ENCODE measurements at regions not wholly inside any gene's neighbourhood (a gene's known extent, or its start where the extent isn't known, plus 50 kb on each side); places are given as distances from the start of the nearest gene placed in this dataset.

DNA sequence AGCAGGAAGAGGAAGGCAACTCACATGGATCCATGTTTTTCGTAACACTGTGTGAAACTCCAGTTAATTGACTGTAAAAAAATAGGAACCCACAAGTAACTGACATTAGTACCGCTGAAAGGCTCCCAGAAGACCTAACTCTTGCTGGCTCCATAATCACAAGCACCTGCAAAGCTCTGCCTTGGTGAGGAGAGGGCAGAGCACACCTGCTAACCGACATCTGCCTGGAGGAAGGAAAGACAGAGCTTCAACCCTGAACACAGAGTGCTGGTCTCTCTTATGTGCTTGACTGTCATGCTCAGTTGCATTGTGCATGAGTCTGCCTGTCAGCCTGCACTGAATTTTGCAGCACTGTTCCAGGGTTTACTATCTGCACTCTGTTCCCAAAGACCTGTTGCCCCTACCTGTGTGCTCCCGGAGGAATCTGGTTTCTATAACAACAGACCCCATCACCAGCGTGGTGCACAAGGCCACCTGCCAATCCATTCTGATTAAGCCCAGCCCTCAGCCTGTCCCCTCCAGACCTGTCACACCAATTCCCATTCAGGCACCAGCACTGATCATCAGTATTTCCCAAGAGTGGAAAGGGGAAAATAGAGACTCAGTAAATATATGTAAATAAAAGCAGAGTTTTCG, 63.1 kb upstream of the ANKRD1 start:
- H3K4me3 ChIP-seq, result no peak overlapping the region
- intact Hi-C loops (cut with DNase I), result no loop called here
- H3K4me1 ChIP-seq, result peaks cover 13% of the 10 kb centered on the region
- DNase-seq (no peak), ATAC-seq (no peak)
- 62 to 68% methylated on average over 6 of the region's 6 CpGs for WGBS, 2 donors
- H3K36me3 ChIP-seq (replicated peaks in 1 of 2; ENCODE audit: insufficient read depth in 1 of 2, low read depth in 2 of 2), result no peaks in the 10 kb centered on the region
- no peaks in the 10 kb centered on the region for H3K27me3 ChIP-seq
- no peak overlapping the region for H3K27ac ChIP-seq
- H3K9me3 ChIP-seq, result no peaks in the 10 kb centered on the region
- TF ChIP-seq, protein P1, sequence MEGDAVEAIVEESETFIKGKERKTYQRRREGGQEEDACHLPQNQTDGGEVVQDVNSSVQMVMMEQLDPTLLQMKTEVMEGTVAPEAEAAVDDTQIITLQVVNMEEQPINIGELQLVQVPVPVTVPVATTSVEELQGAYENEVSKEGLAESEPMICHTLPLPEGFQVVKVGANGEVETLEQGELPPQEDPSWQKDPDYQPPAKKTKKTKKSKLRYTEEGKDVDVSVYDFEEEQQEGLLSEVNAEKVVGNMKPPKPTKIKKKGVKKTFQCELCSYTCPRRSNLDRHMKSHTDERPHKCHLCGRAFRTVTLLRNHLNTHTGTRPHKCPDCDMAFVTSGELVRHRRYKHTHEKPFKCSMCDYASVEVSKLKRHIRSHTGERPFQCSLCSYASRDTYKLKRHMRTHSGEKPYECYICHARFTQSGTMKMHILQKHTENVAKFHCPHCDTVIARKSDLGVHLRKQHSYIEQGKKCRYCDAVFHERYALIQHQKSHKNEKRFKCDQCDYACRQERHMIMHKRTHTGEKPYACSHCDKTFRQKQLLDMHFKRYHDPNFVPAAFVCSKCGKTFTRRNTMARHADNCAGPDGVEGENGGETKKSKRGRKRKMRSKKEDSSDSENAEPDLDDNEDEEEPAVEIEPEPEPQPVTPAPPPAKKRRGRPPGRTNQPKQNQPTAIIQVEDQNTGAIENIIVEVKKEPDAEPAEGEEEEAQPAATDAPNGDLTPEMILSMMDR (IDR thresholded peaks at IDR 0.05), result no peak
- no peak for TF ChIP-seq POLR2A (IDR thresholded peaks at IDR 0.05)

DNA sequence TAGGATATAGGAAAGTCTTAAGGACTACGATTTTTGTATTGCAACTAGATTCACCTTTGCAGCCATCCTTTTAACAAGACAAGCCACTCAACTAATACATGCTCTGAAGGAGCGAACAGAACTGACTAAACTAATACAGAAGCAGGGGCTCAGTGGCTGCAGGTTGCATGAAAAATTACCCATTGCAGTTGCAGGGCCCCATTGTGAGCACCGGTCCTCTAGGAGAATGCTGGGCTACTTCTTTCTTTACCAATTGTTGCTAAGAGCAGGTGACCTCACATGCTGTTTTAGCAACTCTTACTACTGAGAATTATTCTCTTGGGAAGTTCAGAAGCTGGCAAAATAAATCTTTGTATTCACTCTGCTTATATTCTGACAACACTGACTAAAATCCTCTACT, 64.0 kb upstream of the ANKRD1 start:
- Histone ChIP-seq H3K27ac (no peak overlapping the region), H3K4me1 (peaks cover 13% of the 10 kb centered on the region), H3K27me3 (no peaks in the 10 kb centered on the region), H3K9me3 (no peaks in the 10 kb centered on the region), H3K36me3 (replicated peaks in 1 of 2; ENCODE audit: insufficient read depth in 1 of 2, low read depth in 2 of 2) (no peaks in the 10 kb centered on the region), H3K4me3 (no peak overlapping the region)
- no peak for ATAC-seq
- no peak for DNase-seq
- 55 to 68% methylated on average over 3 of the region's 3 CpGs for WGBS, 2 donors
- TF ChIP-seq, protein P1 (IDR thresholded peaks at IDR 0.05), result no peak
- no peak for TF ChIP-seq POLR2A (IDR thresholded peaks at IDR 0.05)
- intact Hi-C loops (cut with DNase I), result no loop called here

DNA sequence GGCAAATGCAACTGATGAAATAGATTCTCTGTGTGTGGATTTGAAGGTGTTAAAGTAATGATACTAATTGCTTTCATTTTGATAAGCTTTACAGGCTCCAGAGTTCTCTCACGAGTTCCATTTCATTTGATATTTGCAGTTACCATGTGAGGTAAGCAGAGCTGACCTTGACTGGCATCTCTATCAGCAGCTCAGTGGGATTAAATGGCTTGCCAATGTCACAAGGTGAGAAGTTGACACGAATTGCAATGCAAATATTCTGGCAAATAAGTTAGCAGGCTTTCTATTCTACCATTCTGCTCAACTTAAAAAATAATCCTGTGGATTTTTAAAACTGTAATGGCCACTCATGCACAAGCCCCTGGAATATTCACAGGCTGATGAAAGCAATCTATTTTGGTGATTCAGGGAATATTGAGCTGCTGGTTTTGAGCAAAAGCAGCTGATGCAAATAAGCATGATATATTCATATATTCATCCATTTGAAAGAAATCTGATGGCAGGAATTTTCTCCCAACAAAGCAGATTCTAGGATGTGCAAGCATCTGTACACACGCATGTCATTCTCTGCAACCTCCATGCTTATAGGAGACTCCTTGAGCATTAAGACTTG, 64.5 kb upstream of the ANKRD1 start:
- no peak for TF ChIP-seq POLR2A (IDR thresholded peaks at IDR 0.05)
- TF ChIP-seq, protein P1 (IDR thresholded peaks at IDR 0.05), result no peak
- Histone ChIP-seq H3K27ac (no peak overlapping the region), H3K36me3 (replicated peaks in 1 of 2; ENCODE audit: insufficient read depth in 1 of 2, low read depth in 2 of 2) (no peaks in the 10 kb centered on the region), H3K9me3 (no peaks in the 10 kb centered on the region), H3K4me3 (no peak overlapping the region), H3K27me3 (no peaks in the 10 kb centered on the region), H3K4me1 (peaks cover 13% of the 10 kb centered on the region)
- intact Hi-C loops (cut with DNase I), result no loop called here
- 29 to 34% methylated on average over 3 of the region's 3 CpGs for WGBS, 2 donors
- peak in 2 of 4 donors; percentile 16 to 31 for DNase-seq
- no peak for ATAC-seq

DNA sequence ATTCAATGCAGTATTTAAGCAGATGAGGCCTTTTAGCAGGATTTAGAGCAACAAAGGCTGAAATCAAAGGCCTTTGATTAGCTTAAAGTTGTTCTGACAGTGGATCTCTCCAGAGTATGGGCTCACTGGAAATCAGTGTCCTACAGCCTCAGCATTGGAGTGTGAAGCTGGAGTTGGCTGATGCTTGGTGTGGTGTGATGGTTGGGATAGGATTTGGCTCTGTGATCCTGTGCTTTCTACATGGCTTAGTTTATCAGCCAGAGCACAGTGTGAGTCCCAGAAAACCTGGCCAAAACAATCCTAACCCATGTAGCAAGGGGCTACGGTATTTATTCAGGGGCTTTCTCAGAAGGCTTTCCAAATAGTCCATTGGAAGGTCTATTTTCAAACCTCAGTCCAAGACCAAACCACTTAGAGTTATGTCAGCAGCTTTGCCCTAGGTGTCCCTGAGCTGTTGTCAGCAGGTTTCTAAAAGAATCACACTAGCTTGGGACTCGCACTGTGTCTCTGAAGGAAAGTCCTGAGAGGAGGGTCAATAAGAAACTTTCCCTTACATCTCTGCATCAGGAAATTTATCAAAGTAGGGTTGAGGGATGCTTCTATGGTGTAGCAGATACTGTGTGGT, 65.4 kb upstream of the ANKRD1 start:
- no peak for ATAC-seq
- Histone ChIP-seq H3K4me3 (no peak overlapping the region), H3K27ac (no peak overlapping the region), H3K9me3 (no peaks in the 10 kb centered on the region), H3K27me3 (no peaks in the 10 kb centered on the region), H3K36me3 (replicated peaks in 1 of 2; ENCODE audit: insufficient read depth in 1 of 2, low read depth in 2 of 2) (no peaks in the 10 kb centered on the region), H3K4me1 (peaks cover 13% of the 10 kb centered on the region)
- TF ChIP-seq, protein P1 (IDR thresholded peaks at IDR 0.05), result no peak
- TF ChIP-seq POLR2A (IDR thresholded peaks at IDR 0.05), result no peak
- intact Hi-C loops (cut with DNase I), result no loop called here
- WGBS, 2 donors, result 92 to 93% methylated on average over 2 of the region's 2 CpGs
- no peak for DNase-seq

Measured in body of pancreas (tissue), 4 donors.